ENCODE measurements at regions not wholly inside any gene's neighbourhood (a gene's known extent, or its start where the extent isn't known, plus 50 kb on each side); places are given as distances from the start of the nearest gene placed in this dataset.

GRCh38 chr22:47884200-47884599 is 1121.8 kb downstream of the TBC1D22A start:
- Histone ChIP-seq H3K9me3 (peaks cover 0 to 3% (median 0%) of the 10 kb centered on the region in 4 donors), H3K4me1 (no peaks in the 10 kb centered on the region), H3K4me3 (no peak overlapping the region), H3K27me3 (peaks cover 0 to 9% (median 0%) of the 10 kb centered on the region in 3 donors), H3K27ac (no peak overlapping the region), H3K36me3 (no peaks in the 10 kb centered on the region)
- intact Hi-C loops (cut with DNase I; ENCODE audit: low total_unique reads): loop anchor here (5.0 kb wide), 1 partner anchor 48 kb away; no protein-coding TSS in a partner anchor
- WGBS, 5 donors: 82 to 90% (median 85%) methylated on average over 15 of the region's 15 CpGs
- no peak for DNase-seq
- no peak for TF ChIP-seq CTCF (IDR thresholded peaks at IDR 0.05)
- TF ChIP-seq EP300 (IDR thresholded peaks at IDR 0.05): no peak
- TF ChIP-seq POLR2AphosphoS5 (IDR thresholded peaks at IDR 0.05): no peak

GRCh38 chr22:47883757-47884156 is 1121.3 kb downstream of the TBC1D22A start:
- Histone ChIP-seq H3K9me3 (peaks cover 0 to 3% (median 0%) of the 10 kb centered on the region in 4 donors), H3K4me1 (no peaks in the 10 kb centered on the region), H3K4me3 (no peak overlapping the region), H3K27ac (no peak overlapping the region), H3K36me3 (no peaks in the 10 kb centered on the region), H3K27me3 (peaks cover 0 to 14% (median 0%) of the 10 kb centered on the region in 3 donors)
- DNase-seq: no peak
- WGBS, 5 donors: 89 to 92% (median 91%) methylated on average over 7 to 12 of the region's 12 CpGs
- intact Hi-C loops (cut with DNase I; ENCODE audit: low total_unique reads): loop anchor here (5.0 kb wide), 1 partner anchor 49 kb away; no protein-coding TSS in a partner anchor
- TF ChIP-seq POLR2AphosphoS5 (IDR thresholded peaks at IDR 0.05): no peak
- no peak for TF ChIP-seq CTCF (IDR thresholded peaks at IDR 0.05)
- TF ChIP-seq EP300 (IDR thresholded peaks at IDR 0.05): no peak
- TF ChIP-seq POLR2A (IDR thresholded peaks at IDR 0.05): no peak

GRCh38 chr22:47879346-47879745 is 1116.9 kb downstream of the TBC1D22A start:
- DNase-seq: no peak
- WGBS, 5 donors: 79 to 97% (median 87%) methylated on average over 2 of the region's 2 CpGs
- peaks cover 0 to 3% (median 0%) of the 10 kb centered on the region in 4 donors for H3K9me3 ChIP-seq
- H3K27ac ChIP-seq: no peak overlapping the region
- no peak overlapping the region for H3K4me3 ChIP-seq
- intact Hi-C loops (cut with DNase I; ENCODE audit: low total_unique reads): no loop called here
- no peaks in the 10 kb centered on the region for H3K4me1 ChIP-seq
- peaks cover 0 to 8% (median 0%) of the 10 kb centered on the region in 3 donors for H3K27me3 ChIP-seq
- TF ChIP-seq CTCF (IDR thresholded peaks at IDR 0.05) (no peak), POLR2A (IDR thresholded peaks at IDR 0.05) (no peak), POLR2AphosphoS5 (IDR thresholded peaks at IDR 0.05) (no peak), EP300 (IDR thresholded peaks at IDR 0.05) (no peak)
- no peaks in the 10 kb centered on the region for H3K36me3 ChIP-seq

GRCh38 chr22:47878460-47878859 is 1116.0 kb downstream of the TBC1D22A start:
- Histone ChIP-seq H3K4me3 (no peak overlapping the region), H3K27me3 (peaks cover 0 to 15% (median 0%) of the 10 kb centered on the region in 3 donors), H3K27ac (no peak overlapping the region), H3K4me1 (no peaks in the 10 kb centered on the region), H3K9me3 (no peaks in the 10 kb centered on the region), H3K36me3 (no peaks in the 10 kb centered on the region)
- intact Hi-C loops (cut with DNase I; ENCODE audit: low total_unique reads): no loop called here
- TF ChIP-seq CTCF (IDR thresholded peaks at IDR 0.05): no peak
- no peak for TF ChIP-seq EP300 (IDR thresholded peaks at IDR 0.05)
- no peak for TF ChIP-seq POLR2A (IDR thresholded peaks at IDR 0.05)
- no peak for TF ChIP-seq POLR2AphosphoS5 (IDR thresholded peaks at IDR 0.05)
- 39 to 67% (median 59%) methylated on average over 4 to 5 of the region's 5 CpGs for WGBS, 5 donors
- DNase-seq: no peak
